BJ (cell line): ENCODE measurements at regions not wholly inside any gene's neighbourhood (a gene's known extent, or its start where the extent isn't known, plus 50 kb on each side); places are given as distances from the start of the nearest gene placed in this dataset.
"Not testable (repeated sequence)": the region's sequence is repeated elsewhere in the genome, so short reads cannot be mapped to it uniquely, and the experiment has no call there.

Experiments used
- CTCF ChIA-PET: fragments of 350-600 bp; formaldehyde crosslinking; extraction: SDS; loops from one replicate; lab custom pipeline; 2021; ENCODE audit warnings: antibody characterized with exemption, inconsistent platforms; lab: Yijun Ruan, JAX
- POLR2A ChIA-PET: fragments of 300-600 bp; sonication (Branson Sonifier 250); formaldehyde crosslinking; extraction: SDS; loops from one replicate; lab custom pipeline; 2021; ENCODE audit warnings: antibody characterized with exemption; lab: Charles Lee
- DNase-seq: peaks from one replicate; pipeline ENCODE4 v3.0.0-alpha.2; 2011; ENCODE audit warnings: low read depth
- H3K27me3 ChIP-seq: 2 replicates; pipeline ENCODE4 v1.6.0; 2011; ENCODE audit warnings: low read length; ENCODE audit not compliant: control insufficient read depth, insufficient read depth
- H3K36me3 ChIP-seq: 2 replicates; pipeline ENCODE4 v1.5.1; 2011; ENCODE audit warnings: low read length; ENCODE audit not compliant: control insufficient read depth, insufficient read depth
- H3K4me3 ChIP-seq: 2 replicates; pipeline ENCODE4 v1.5.1; 2011; ENCODE audit warnings: low read depth, mild to moderate bottlenecking, control low read depth, low read length
- TF ChIP-seq, protein P1 (sequence below): IDR thresholded peaks from 2 replicates; pipeline ENCODE4 v1.5.1; 2011; ENCODE audit warnings: low read depth, mild to moderate bottlenecking, control low read depth, inconsistent platforms, low read length, moderate library complexity; ENCODE audit not compliant: insufficient read depth

DNA sequence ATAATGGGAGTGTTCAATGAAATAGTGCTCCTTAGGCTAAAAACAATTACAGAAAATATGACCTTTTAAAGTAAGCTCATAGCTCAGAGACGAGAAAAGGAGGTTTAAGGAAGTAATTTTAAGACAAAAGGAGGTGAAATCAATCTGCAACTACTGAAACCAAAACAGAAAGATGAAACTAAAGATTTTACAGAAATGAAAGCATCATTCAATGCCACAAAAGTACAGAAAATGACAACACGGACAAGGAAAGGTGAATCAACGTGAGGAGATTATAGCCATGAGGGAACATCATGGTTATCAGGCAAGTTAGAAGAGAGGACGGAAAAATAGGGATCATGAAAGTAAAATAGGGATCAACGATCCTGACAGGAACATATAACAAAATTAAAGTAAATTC is 745.2 kb downstream of the PCDH17 start:
- no peaks in the 10 kb centered on the region for H3K27me3 ChIP-seq
- POLR2A ChIA-PET, result no interaction called here
- no peak overlapping the region for H3K4me3 ChIP-seq
- DNase-seq, result no peak
- CTCF ChIA-PET, result no interaction called here
- TF ChIP-seq, protein P1, sequence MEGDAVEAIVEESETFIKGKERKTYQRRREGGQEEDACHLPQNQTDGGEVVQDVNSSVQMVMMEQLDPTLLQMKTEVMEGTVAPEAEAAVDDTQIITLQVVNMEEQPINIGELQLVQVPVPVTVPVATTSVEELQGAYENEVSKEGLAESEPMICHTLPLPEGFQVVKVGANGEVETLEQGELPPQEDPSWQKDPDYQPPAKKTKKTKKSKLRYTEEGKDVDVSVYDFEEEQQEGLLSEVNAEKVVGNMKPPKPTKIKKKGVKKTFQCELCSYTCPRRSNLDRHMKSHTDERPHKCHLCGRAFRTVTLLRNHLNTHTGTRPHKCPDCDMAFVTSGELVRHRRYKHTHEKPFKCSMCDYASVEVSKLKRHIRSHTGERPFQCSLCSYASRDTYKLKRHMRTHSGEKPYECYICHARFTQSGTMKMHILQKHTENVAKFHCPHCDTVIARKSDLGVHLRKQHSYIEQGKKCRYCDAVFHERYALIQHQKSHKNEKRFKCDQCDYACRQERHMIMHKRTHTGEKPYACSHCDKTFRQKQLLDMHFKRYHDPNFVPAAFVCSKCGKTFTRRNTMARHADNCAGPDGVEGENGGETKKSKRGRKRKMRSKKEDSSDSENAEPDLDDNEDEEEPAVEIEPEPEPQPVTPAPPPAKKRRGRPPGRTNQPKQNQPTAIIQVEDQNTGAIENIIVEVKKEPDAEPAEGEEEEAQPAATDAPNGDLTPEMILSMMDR, result no peak
- no peaks in the 10 kb centered on the region for H3K36me3 ChIP-seq

DNA sequence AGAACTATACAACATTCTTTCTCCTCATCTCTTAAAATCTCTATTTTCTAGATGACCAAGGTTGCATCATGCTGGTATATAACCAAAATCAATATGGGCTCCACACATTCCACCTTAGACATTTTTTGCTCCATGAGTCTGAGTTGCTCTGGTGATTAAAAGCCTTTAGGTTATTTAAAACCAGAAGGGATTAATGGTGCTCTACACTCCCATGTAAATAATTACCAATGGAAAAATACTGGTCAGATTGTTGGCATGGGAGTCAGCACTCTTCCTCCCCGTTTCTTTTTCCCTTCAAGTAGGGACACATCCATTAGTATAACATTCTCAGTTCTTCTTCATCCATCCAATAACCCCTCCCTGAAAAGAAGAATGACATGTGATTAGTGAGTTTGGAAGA is 747.7 kb downstream of the PCDH17 start:
- ChIA-PET POLR2A (no interaction called here), CTCF (no interaction called here)
- H3K36me3 ChIP-seq, result no peaks in the 10 kb centered on the region
- H3K4me3 ChIP-seq, result no peak overlapping the region
- H3K27me3 ChIP-seq, result no peaks in the 10 kb centered on the region
- no peak for DNase-seq
- TF ChIP-seq, protein P1, result no peak

DNA sequence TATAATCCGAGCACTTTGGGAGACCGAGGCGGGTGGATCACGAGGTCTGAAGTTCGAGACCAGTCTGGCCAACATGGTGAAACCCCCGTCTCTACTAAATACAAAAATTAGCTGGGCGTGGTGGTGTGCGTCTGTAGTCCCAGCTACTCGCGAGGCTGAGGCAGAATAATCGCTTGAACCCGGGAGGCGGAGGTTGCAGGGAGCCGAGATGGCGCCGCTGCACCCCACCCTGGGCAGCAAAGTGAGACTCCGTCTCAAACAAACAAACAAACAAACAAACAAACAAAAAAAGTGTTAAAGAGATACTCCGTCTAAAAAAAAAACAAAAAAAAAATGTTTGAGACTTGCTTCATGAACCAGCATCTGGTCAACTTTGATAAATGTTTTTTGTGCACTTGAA is 753.8 kb downstream of the PCDH17 start:
- POLR2A ChIA-PET, DNase-seq, H3K36me3 ChIP-seq, H3K4me3 ChIP-seq, H3K27me3 ChIP-seq, CTCF ChIA-PET: not testable (repeated sequence)

DNA sequence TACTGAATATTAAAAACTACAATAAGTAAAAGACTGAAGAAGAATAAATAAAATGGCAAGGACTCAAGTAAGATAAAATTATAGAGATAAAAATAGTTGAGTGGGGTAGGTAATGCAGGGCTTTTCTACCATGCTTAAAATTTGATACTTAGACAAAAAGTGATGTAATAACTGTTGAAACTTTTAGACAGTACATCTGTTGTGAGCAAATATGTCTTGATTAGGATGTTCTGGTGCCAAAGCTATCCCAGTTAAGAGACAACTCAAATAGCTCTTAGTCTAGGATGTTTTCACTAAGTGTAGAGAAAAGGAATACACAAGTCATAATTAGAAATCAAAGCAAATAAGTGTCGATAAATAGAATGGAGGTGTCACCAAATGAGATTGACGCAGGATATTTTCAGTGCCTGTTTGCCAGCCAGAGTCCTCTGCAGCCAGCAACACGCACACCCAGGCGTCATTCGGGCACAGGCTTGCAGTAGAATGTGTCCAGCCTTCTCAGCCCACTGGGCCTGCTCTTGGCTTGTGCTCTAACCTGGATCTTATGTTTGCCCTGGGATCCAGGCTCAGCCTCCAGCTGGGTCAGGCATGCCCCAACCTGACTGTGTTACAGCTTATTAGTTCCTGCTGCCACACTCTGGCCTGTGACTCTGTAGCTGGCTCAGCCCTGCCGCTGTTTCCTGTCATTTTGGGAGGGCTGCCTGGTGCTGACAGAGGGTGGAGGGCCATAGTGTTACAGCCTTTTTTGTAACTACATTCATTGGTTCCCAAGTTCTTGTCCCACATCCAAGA is 766.2 kb downstream of the PCDH17 start:
- no peak for DNase-seq
- Histone ChIP-seq H3K36me3 (no peaks in the 10 kb centered on the region), H3K27me3 (no peaks in the 10 kb centered on the region), H3K4me3 (no peak overlapping the region)
- TF ChIP-seq, protein P1, result no peak
- CTCF ChIA-PET, result no interaction called here
- POLR2A ChIA-PET, result no interaction called here

DNA sequence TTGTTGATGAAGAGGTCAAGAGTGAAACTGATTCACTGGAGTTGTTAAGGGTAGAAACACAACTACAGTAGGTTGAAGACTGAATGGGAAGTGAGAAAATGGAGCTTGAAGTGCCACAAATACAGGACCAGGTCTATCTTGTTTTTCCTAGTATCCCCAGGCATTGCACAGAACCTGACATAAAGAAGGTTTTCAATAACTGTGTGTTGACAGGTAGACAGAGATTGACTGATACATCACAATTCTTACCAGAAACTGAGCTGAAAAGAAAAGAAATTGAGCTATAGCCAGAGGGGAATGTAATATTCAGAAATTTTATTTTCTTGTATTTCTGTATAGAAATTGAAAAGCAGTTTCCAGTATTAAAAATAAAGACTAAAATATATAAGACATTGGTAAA is 767.7 kb downstream of the PCDH17 start:
- DNase-seq, result no peak
- no peaks in the 10 kb centered on the region for H3K36me3 ChIP-seq
- TF ChIP-seq, protein P1, result no peak
- no peak overlapping the region for H3K4me3 ChIP-seq
- H3K27me3 ChIP-seq, result no peaks in the 10 kb centered on the region
- POLR2A ChIA-PET, result no interaction called here
- CTCF ChIA-PET, result no interaction called here

DNA sequence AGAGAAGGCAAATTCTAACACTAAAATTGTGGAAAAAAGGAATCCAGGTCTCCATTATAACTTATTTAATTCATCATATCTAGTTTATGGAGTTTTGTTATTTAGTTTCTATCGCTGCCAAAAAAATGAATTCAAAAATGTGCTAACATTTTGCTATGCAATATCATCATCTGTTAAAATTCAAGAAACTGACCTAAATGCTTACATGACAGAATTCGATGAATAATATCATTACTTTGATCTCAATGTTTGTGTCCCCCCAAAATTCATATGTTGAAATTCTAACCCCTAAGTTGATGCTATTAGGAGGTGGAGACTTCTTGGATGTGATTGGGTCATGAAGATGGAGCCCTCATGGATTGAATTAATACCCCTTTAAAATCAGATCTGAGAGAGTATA is 775.0 kb downstream of the PCDH17 start:
- TF ChIP-seq, protein P1, result no peak
- H3K27me3 ChIP-seq, result no peaks in the 10 kb centered on the region
- ChIA-PET POLR2A (no interaction called here), CTCF (no interaction called here)
- H3K36me3 ChIP-seq, result no peaks in the 10 kb centered on the region
- DNase-seq, result no peak
- H3K4me3 ChIP-seq, result no peak overlapping the region
